Hematopoietic multipotent progenitor cell treated with erythropoietin and hydrocortisone succinate and interleukin-3 and kit ligand, for 8 days (in vitro differentiated cells): ENCODE measurements at regions not wholly inside any gene's neighbourhood (a gene's known extent, or its start where the extent isn't known, plus 50 kb on each side); places are given as distances from the start of the nearest gene placed in this dataset.
"Not testable (repeated sequence)": the region's sequence is repeated elsewhere in the genome, so short reads cannot be mapped to it uniquely, and the experiment has no call there.

Experiments used
- DNase-seq: peaks from one replicate; pipeline ENCODE4 v3.0.0-alpha.2; 2015

GRCh38 chr16:64718486-64718885 is 403.4 kb downstream of the CDH11 start:
- no peak for DNase-seq

- no peak for DNase-seq
Observed at GRCh38 chr16:64717871-64718270, 404.0 kb downstream of the CDH11 start.

- DNase-seq = no peak
Observed at GRCh38 chr16:64715624-64716023, 406.2 kb downstream of the CDH11 start.

GRCh38 chr16:64712026-64712425 is 409.8 kb downstream of the CDH11 start:
- DNase-seq = no peak

GRCh38 chr16:64711596-64711995 is 410.3 kb downstream of the CDH11 start:
- no peak for DNase-seq

- DNase-seq = no peak
Observed at GRCh38 chr16:64711026-64711425, 410.8 kb downstream of the CDH11 start.

- no peak for DNase-seq
Observed at GRCh38 chr16:64705443-64705842, 416.4 kb downstream of the CDH11 start.

GRCh38 chr16:64704386-64704785 is 417.5 kb downstream of the CDH11 start:
- no peak for DNase-seq

- no peak for DNase-seq
Observed at GRCh38 chr16:64702415-64702814, 419.4 kb downstream of the CDH11 start.

GRCh38 chr16:64700628-64701027 is 421.2 kb downstream of the CDH11 start:
- DNase-seq = no peak

- DNase-seq = no peak
Observed at GRCh38 chr16:64696866-64697265, 425.0 kb downstream of the CDH11 start.

- DNase-seq = no peak
Observed at GRCh38 chr16:64695684-64696083, 426.2 kb downstream of the CDH11 start.

GRCh38 chr16:64693946-64694345 is 427.9 kb downstream of the CDH11 start:
- no peak for DNase-seq

- DNase-seq = no peak
Observed at GRCh38 chr16:64687786-64688185, 434.1 kb downstream of the CDH11 start.

GRCh38 chr16:64687123-64687522 is 434.7 kb downstream of the CDH11 start:
- no peak for DNase-seq

- DNase-seq = no peak
Observed at GRCh38 chr16:64679976-64680690, 441.7 kb downstream of the CDH11 start.

GRCh38 chr16:64669573-64669972 is 452.3 kb downstream of the CDH11 start:
- no peak for DNase-seq

GRCh38 chr16:64667334-64667877 is 454.5 kb downstream of the CDH11 start:
- no peak for DNase-seq

GRCh38 chr16:64662312-64662711 is 459.6 kb downstream of the CDH11 start:
- not testable (repeated sequence) for DNase-seq

GRCh38 chr16:64659866-64660265 is 462.0 kb downstream of the CDH11 start:
- no peak for DNase-seq

- no peak for DNase-seq
Observed at GRCh38 chr16:64657316-64658011, 464.4 kb downstream of the CDH11 start.

GRCh38 chr16:64656471-64656870 is 465.4 kb downstream of the CDH11 start:
- no peak for DNase-seq

GRCh38 chr16:64654178-64654577 is 467.7 kb downstream of the CDH11 start:
- no peak for DNase-seq

GRCh38 chr16:64648282-64648681 is 473.6 kb downstream of the CDH11 start:
- DNase-seq = no peak
